Stimulated activated CD8-positive, alpha-beta memory T cell treated with anti-CD3 and anti-CD28 coated beads, Interleukin-2, amount 100 ng/mL, for 48 hours (primary cell): ENCODE measurements at regions not wholly inside any gene's neighbourhood (a gene's known extent, or its start where the extent isn't known, plus 50 kb on each side); places are given as distances from the start of the nearest gene placed in this dataset.
"Not testable (repeated sequence)": the region's sequence is repeated elsewhere in the genome, so short reads cannot be mapped to it uniquely, and the experiment has no call there.

Source experiments
- DNase-seq, 2 donors: peaks; one replicate each; pipeline ENCODE4 v3.0.0-alpha.2; 2020; ENCODE audit warnings: low read depth in 2 of 2

- no peak for DNase-seq
These were observed 474.3 kb upstream of the CCDC196 start for GRCh38 chr14:66011855-66012254.

GRCh38 chr14:66013607-66014006 lies 472.6 kb upstream of the CCDC196 start:
- not testable (repeated sequence) for DNase-seq

GRCh38 chr14:66015071-66015780 lies 470.9 kb upstream of the CCDC196 start:
- DNase-seq, result no peak

DNA sequence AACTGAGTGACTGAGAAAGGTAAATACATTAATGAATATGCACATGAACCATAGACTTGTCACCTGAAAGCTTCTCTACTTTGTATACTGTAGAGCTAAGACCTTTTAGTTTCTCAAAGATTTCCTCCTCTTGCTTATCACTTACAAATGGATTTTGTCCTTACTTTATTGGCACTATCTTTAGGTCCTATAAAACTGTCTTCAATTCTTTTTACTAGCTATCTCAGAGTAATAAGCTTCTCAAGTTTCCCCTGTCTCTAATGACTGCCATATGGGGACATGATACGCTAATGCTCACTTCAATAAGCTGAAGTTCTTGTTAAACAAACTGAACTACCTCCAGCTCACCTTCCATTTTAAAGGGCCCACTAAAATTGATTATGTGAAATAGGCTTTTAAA lies 468.2 kb upstream of the CCDC196 start:
- no peak for DNase-seq

DNA sequence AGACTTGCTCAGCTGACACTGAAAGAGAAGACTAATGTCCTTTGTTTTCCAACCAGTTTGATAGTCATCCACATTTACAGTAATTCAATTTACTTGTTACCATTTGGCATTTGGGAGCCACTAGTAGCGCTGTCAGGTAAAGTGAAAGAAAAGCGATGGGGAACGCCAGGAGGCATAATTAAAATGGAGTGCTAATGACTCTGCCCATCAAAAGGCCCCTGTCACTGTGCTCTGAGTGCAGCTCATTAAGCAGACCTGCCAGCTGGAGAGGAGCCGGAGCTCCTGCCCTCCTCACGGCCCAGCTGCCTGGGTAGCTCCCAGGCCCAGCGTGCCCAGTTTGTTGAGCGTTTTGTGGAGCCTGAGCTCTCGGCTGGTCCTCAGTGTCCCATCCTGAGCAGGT lies 463.6 kb upstream of the CCDC196 start:
- DNase-seq, result no peak

DNA sequence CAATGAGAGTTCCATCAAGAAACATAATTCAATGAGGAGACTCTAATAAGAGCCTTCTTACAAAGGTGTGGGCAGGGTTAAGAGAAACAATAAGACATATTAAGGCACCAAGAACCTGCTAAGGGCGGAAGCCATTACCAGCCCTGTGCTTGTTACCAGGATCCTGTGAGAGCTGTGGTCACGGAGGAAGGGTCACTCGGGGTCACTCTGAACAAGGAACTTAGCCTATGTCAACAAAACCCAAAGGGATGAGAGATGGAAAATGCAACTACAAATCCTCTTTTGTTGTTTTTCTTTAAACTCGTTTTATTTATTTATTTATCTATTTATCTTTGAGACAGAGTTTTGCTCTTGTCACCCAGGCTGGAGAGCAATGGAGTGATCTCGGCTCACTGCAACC lies 460.4 kb upstream of the CCDC196 start:
- DNase-seq, result no peak

DNA sequence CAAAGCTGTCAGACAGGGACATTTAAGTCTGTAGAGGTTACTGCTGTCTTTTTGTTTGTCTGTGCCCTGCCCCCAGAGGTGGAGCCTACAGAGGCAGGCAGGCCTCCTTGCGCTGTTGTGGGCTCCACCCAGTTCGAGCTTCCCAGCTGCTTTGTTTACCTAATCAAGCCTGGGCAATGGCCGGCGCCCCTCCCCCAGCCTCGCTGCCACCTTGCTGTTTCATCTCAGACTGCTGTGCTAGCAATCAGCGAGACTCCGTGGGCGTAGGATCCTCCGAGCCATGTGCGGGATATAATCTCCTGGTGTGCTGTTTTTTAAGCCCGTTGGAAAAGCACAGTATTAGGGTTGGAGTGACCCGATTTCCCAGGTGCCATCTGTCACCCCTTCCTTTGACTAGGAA lies 454.2 kb upstream of the CCDC196 start:
- DNase-seq, result not testable (repeated sequence)

DNA sequence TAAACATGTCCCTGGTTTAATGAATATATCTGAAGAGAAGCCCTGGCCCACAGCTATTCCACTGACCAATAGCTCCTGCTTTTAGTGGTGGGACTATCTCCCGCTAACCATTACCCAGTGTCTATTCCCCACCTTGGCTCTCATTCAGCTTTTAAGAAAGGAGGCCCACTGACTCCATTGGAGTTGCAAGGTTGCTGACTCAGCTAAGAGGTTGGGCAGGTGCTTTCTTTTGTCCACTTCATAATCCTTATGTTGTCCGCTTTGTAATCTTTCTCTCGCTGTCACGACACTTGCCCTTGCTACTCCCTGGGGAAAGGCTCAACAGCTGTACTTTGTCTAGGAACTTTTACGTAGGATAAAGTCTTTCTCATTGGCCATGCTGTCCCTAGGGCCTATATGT lies 453.4 kb upstream of the CCDC196 start:
- DNase-seq, result no peak

DNA sequence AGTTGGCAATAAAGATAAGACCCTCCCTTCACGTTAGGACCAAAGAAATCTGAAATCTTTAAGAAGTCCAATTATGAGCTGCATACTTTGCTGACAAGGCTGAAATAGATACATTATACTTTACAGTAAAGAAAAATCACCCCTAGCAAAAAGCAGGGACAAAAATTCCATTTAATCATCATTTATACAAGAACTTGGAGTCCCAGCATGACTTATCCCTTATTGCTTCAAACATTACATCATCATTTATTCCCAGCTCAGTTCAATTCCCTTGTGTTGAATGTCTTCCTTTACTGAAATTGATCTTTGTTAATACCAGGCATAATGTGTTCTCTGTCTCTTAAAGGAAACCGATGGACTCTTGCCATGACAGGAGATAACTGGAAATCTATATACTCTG lies 449.6 kb upstream of the CCDC196 start:
- DNase-seq, result no peak

DNA sequence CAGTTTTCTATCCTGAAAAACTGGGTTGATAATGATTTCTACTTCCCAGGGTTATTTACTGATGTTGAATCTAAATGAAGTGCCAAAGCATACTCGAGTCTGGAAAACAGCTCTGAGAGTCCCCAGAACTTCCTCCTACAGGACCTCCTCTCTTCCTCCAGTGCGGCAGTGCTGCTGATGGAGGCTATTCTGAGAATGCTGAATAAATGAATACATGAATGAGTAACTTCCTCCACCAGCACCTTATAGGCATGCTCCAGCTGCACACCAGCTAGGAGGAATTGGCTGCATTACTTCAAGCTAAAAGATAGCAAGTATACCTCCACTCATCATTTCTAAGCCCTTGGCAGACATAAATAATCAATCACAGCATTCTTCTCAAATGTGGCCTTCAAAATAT lies 448.8 kb upstream of the CCDC196 start:
- DNase-seq, result no peak

- no peak for DNase-seq
These were observed 448.0 kb upstream of the CCDC196 start for GRCh38 chr14:66038212-66038611.

DNA sequence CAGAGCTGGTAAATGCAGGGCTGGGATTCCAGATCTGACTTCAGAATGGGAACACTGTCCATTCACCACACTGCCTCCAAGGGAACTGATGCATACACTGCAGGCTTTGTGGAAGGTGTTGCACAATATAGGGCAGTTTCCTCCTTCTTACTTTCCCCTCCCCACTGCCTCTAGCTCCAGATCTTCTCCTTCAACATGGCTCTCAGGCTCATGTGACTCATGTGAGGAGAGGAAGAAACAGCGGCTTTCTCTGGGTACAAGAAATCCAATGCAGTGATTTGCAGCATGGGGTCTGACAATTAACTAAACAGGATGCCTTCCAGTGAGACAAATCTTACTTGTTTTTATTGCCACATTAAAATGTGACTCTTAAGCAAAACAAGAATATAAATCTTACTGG lies 447.6 kb upstream of the CCDC196 start:
- no peak for DNase-seq

DNA sequence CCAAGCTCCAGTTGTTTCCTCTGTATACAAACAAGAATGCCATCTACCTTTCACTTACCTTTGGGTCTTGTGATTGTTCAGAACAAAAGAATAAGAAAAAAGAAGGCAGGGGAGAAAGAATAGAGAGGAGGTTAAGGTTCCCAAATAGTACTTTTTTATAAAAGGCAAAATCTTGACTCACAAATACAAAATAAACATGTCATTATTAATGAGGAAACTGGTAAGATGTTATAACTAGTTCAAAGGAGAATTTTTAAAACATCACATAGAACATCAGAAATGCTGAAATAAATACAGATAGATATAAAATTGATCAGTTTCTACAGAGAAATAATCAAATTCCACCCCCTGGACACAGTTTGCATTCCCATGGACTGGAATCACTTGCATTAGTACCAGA lies 446.7 kb upstream of the CCDC196 start:
- DNase-seq, result no peak

GRCh38 chr14:66041582-66041981 lies 444.6 kb upstream of the CCDC196 start:
- DNase-seq, result no peak

DNA sequence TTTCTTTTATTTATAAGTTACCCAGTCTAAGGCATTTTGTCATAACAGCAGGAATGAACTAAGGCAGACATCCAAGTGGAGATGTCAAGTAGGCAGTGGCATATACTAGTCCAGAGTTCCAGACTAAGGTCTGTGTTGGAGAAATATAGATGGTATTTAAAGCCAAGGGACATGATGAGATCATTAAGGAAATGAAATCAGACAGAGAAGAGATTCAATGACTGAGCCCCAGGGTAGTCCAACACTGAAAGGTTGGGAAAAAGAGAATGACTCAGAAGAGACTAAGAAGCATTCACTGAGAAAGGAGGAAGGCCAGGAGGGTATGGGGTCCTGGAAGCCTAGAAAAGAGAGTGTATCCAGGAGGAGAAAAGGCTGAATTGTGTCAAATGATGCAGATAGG lies 442.2 kb upstream of the CCDC196 start:
- no peak for DNase-seq

DNA sequence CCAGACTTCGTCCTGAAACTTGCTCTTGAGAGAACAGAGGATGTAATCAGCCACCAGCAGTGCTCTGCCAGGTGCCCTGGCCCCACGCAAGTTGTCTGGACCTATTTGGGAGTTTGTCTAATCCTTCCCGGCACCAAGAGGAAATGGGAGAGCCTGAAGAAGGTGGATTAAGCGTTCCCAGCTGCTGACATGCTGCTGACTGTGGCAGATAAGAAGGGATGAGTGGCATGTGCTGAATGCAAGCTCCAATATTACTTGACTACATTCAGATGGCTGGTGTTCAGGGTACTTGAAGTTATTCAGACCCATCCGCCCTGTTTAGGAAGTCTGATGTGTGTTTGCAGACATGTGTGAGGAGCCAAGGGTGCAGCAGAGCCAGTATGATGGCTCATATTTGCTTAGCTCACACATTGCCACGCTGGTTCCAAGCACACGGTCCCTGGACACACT lies 440.6 kb upstream of the CCDC196 start:
- DNase-seq, result no peak

- no peak for DNase-seq
These were observed 440.1 kb upstream of the CCDC196 start for GRCh38 chr14:66046035-66046434.

DNA sequence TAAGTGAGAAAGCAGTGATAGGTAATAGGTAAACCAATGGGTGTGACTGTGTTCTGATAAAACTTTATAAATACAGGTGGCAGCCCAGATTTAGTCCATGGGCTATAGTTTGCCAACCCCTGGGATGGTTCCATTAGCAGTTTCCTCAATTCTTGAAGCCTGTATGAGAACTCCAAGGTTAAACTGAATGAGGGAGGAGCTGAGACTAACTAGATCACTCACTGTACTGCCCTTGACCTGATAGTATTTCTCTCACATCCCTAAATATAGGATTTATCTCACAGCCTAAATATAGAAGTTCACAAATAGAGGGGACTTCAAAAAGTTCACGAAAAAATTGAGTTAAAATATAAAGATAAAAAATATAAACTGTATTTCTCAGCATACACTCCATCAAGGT lies 439.6 kb upstream of the CCDC196 start:
- no peak for DNase-seq

DNA sequence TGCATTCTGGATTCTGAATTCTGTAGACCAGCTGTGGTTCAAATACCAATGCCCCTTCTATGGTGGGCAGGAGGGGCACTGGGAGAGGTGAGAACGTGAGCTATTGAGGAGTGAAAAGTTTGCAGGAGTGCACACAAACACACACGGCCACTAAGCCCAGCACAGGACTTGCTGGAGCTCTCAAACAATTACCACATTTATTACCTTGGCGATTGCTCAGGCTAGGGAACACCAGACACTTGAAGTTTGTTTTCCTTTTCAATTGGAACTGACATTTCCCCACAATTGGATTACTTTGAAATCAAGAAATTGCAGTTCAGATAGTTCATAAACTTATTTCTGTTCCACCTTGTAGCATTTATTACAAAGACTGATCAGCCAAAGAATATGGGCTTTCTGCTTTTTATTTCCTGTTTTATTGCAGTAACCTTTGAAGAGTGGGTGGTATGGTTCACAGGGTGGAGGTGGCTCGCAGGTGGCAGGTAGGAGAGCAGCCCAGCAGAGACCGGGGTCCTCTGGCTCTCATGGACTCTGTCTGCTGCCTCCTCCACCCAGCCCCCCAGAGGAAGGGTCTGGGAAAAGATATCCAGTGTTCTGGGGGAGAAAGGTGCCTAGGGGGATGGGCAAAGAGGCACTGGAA lies 429.8 kb upstream of the CCDC196 start:
- no peak for DNase-seq

DNA sequence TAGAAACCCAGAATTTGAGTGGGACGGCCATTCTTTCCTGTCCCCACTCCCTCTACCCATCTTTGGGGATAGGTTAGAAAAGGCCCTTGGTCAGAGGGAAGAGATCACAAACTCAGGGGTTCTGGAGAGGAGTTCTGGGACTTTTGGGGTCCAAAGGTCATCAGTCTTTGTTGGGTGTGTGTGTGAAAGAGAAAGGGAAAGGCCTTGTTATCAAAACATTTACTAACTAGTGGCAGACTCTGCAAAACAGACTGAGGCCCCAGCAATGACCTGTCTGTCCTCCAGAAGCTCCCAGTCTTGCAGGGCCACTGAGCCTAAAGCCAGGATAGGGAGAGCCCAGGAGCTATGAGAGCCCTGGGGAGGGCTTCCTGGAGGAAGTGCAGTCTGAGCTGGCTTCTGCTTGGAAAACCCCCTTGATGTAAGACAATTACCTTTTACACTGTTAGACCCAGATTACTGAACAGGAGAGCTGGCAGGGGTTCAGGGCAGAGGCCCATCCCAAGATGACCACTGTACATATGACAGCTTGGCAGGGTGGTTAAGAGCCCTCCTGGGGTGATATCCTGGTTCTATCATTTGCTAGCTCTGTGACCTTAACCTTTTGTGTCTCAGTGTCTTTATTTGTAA lies 429.1 kb upstream of the CCDC196 start:
- no peak for DNase-seq

DNA sequence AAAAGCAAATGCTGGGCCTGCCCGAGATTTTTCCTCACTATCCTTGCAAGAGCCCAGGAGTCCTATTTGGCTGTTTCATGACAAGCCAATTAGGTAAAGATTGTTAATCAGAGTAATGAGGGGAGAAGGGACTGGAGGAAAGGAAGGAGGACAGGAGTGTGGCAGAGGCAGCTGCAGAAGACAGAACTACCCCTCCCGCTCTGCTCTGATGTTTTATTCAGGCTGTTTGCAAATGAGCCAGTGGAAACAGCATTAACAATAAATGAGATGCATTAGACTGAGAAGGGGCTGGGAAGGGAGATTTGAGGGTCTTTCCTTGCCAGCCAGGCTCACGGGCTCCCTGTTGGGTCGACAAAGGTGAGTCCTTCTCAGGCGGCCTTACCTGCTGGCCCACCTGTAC lies 421.0 kb upstream of the CCDC196 start:
- DNase-seq, result no peak

DNA sequence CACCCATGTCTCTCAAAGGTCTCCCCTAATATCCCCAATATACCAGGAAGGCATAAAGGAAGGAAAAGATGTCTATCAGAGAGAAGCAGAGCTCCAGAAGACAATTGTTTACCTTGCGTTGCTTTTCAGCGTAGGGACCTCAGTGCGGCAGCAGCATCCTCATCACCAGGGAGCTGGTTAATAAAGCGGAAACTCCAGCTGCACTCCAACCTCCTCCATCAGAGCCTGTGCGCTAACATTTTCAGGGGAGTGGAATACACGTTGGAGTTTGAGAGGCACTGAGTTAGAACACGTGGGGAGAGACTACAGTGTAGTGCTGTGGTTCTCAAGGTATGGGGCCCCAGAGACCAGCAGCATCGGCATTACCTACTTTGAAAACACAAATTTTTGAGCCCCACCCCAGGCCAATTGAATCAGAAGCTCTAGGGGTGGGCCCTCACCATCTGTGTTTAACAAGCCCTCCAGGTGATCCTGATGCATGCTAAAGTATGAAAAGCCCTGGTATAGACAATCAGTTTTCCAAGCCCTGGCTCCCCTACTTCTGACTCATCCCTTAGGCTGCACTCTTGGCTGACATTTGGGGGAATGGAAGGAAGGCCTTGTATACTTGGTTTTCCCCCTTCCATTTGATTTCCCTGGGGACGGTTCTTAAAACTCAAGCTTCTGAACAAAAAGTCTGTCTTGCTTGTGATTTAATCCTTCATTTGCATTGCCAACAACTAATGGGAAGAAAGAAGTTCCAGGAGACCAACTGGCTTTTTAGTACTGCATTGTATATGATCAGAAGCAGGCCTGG lies 419.0 kb upstream of the CCDC196 start:
- DNase-seq, result no peak
